22Rv1 (cell line): ENCODE measurements at regions not wholly inside any gene's neighbourhood (a gene's known extent, or its start where the extent isn't known, plus 50 kb on each side); places are given as distances from the start of the nearest gene placed in this dataset.

ENCODE experiments used
- CTCF ChIP-seq: fragments of 450-650 bp; IDR thresholded peaks from 2 replicates; pipeline ENCODE4 v1.5.1; 2017; ENCODE audit warnings: mild to moderate bottlenecking
- ZFX ChIP-seq: fragments of 450-650 bp; IDR thresholded peaks from 2 replicates; pipeline ENCODE4 v1.6.1; 2017; ENCODE audit warnings: antibody characterized with exemption, borderline replicate concordance

- TF ChIP-seq ZFX = no peak
- TF ChIP-seq CTCF = no peak
These were observed 193.9 kb upstream of the SPOCK3 start for GRCh38 chr4:167428156-167428555.
